Endometrium (tissue), 2 donors: ENCODE measurements at regions not wholly inside any gene's neighbourhood (a gene's known extent, or its start where the extent isn't known, plus 50 kb on each side); places are given as distances from the start of the nearest gene placed in this dataset.
"Not testable (repeated sequence)": the region's sequence is repeated elsewhere in the genome, so short reads cannot be mapped to it uniquely, and the experiment has no call there.

ENCODE experiments used
- FAIRE-seq: peaks from 2 replicates; lab custom pipeline; 2012; peaks lifted over from hg19 to GRCh38; lab: Jason Lieb, UNC
- donor health status: control.
- donor health status: control.

- no peak for FAIRE-seq
Measured at GRCh38 chr17:63293323-63294075, 152.6 kb downstream of the CYB561 start.

GRCh38 chr17:63294776-63295175 lies 151.3 kb downstream of the CYB561 start:
- no peak for FAIRE-seq

GRCh38 chr17:63295288-63295687 lies 150.8 kb downstream of the CYB561 start:
- no peak for FAIRE-seq

- FAIRE-seq: no peak
Measured at GRCh38 chr17:63295839-63296590, 150.1 kb downstream of the CYB561 start.

GRCh38 chr17:63298916-63299315 lies 147.2 kb downstream of the CYB561 start:
- FAIRE-seq: not testable (repeated sequence)

GRCh38 chr17:63304704-63305261 lies 141.3 kb downstream of the CYB561 start:
- no peak for FAIRE-seq

GRCh38 chr17:63305857-63306256 lies 140.2 kb downstream of the CYB561 start:
- FAIRE-seq: no peak

- no peak for FAIRE-seq
Measured at GRCh38 chr17:63306855-63307254, 139.3 kb downstream of the CYB561 start.

- no peak for FAIRE-seq
Measured at GRCh38 chr17:63308272-63308671, 137.8 kb downstream of the CYB561 start.

- no peak for FAIRE-seq
Measured at GRCh38 chr17:63309021-63309420, 137.1 kb downstream of the CYB561 start.

- FAIRE-seq: no peak
Measured at GRCh38 chr17:63311416-63311937, 134.6 kb downstream of the CYB561 start.

GRCh38 chr17:63314761-63315160 lies 131.3 kb downstream of the CYB561 start:
- no peak for FAIRE-seq

GRCh38 chr17:63316100-63316499 lies 130.0 kb downstream of the CYB561 start:
- FAIRE-seq: no peak

- no peak for FAIRE-seq
Measured at GRCh38 chr17:63317166-63317840, 128.8 kb downstream of the CYB561 start.

GRCh38 chr17:63325808-63326207 lies 120.3 kb downstream of the CYB561 start:
- no peak for FAIRE-seq

GRCh38 chr17:63329876-63330275 lies 116.2 kb downstream of the CYB561 start:
- no peak for FAIRE-seq

GRCh38 chr17:63331301-63332061 lies 114.6 kb downstream of the CYB561 start:
- FAIRE-seq: no peak

GRCh38 chr17:63332286-63332685 lies 113.8 kb downstream of the CYB561 start:
- no peak for FAIRE-seq

GRCh38 chr17:63333869-63334268 lies 112.2 kb downstream of the CYB561 start:
- FAIRE-seq: no peak

GRCh38 chr17:63335831-63336230 lies 110.3 kb downstream of the CYB561 start:
- FAIRE-seq: no peak

- no peak for FAIRE-seq
Measured at GRCh38 chr17:63337579-63337978, 108.5 kb downstream of the CYB561 start.

- no peak for FAIRE-seq
Measured at GRCh38 chr17:63338272-63338671, 107.8 kb downstream of the CYB561 start.
